Liver (tissue), 3 donors: ENCODE measurements at regions not wholly inside any gene's neighbourhood (a gene's known extent, or its start where the extent isn't known, plus 50 kb on each side); places are given as distances from the start of the nearest gene placed in this dataset.

Experiments
- CTCF ChIP-seq: fragments of 150-350 bp; IDR thresholded peaks from 2 replicates; pipeline ENCODE4 v1.5.1; 2017; ENCODE audit warnings: improper control_type of control experiment, low read depth, low read length; ENCODE audit not compliant: missing input control
- EGR1 ChIP-seq, 2 donors: IDR thresholded peaks; 2 replicates each; pipeline ENCODE4 v1.6.1; 2016 to 2018; ENCODE audit warnings: antibody characterized with exemption in 2 of 2, low read depth in 2 of 2
- GABPA ChIP-seq, 2 donors: IDR thresholded peaks in 1 of 2; conservative IDR thresholded peaks in 1 of 2; 2 replicates each; pipeline ENCODE4 v1.6.1; 2016; ENCODE audit warnings: antibody characterized with exemption in 2 of 2, mild to moderate bottlenecking in 1 of 2, moderate library complexity in 1 of 2
- MAX ChIP-seq: IDR thresholded peaks from 2 replicates; pipeline ENCODE4 v1.6.1; 2016; ENCODE audit warnings: antibody characterized with exemption
- RXRA ChIP-seq, 2 donors: IDR thresholded peaks; 2 replicates each; pipeline ENCODE4 v1.6.1; 2017 to 2018; ENCODE audit warnings: antibody characterized with exemption in 2 of 2, mild to moderate bottlenecking in 1 of 2
- donor health status: healthy.
- donor health status: healthy.

GRCh38 chr16:5188989-5189352, 91.4 kb upstream of the EEF2KMT start:
- TF ChIP-seq CTCF (no peak), MAX (no peak), EGR1 (IDR thresholded peaks at IDR 0.05; ENCODE audit: low read depth in 2 of 2) (no peak), RXRA (IDR thresholded peaks at IDR 0.05) (no peak), GABPA (IDR thresholded peaks at IDR 0.05 in 1 of 2, conservative IDR thresholded peaks at IDR 0.05 in 1 of 2) (no peak)
